Liver (tissue), 8 donors: ENCODE measurements at regions not wholly inside any gene's neighbourhood (a gene's known extent, or its start where the extent isn't known, plus 50 kb on each side); places are given as distances from the start of the nearest gene placed in this dataset.

ENCODE experiments used
- DNase-seq: peaks from one replicate; pipeline ENCODE4 v3.0.0-alpha.2; 2017; ENCODE audit warnings: low spot score
- H3K27ac ChIP-seq, 2 donors: one replicate each; pipeline ENCODE4 v1.7.0; 2013; ENCODE audit warnings: inconsistent platforms in 2 of 2, low read length in 2 of 2, control low read depth in 1 of 2, low read depth in 1 of 2, mild to moderate bottlenecking in 1 of 2
- H3K27me3 ChIP-seq, 4 donors: one replicate each; pipeline versions ENCODE4 v1.6.1 to v1.7.0; 2013; ENCODE audit warnings: low read length in 3 of 4, inconsistent platforms in 1 of 4, mild to moderate bottlenecking in 1 of 4, moderate library complexity in 1 of 4; ENCODE audit not compliant: control insufficient read depth in 4 of 4, insufficient read depth in 4 of 4
- H3K36me3 ChIP-seq, 4 donors: one replicate each; pipeline versions ENCODE4 v1.6.1 to v1.7.0; 2013; ENCODE audit warnings: low read length in 3 of 4, mild to moderate bottlenecking in 3 of 4, low read depth in 1 of 4, moderate library complexity in 1 of 4; ENCODE audit not compliant: control insufficient read depth in 4 of 4, insufficient read depth in 3 of 4
- H3K4me1 ChIP-seq, 4 donors: one replicate each; pipeline versions ENCODE4 v1.6.1 to v1.7.0; 2013; ENCODE audit warnings: low read length in 3 of 4, mild to moderate bottlenecking in 3 of 4, moderate library complexity in 1 of 4; ENCODE audit not compliant: control insufficient read depth in 4 of 4, insufficient read depth in 4 of 4
- H3K4me3 ChIP-seq, 3 donors: one replicate each; pipeline versions ENCODE4 v1.6.1 to v1.7.0; 2013; ENCODE audit warnings: low read length in 3 of 3, control low read depth in 1 of 3, low read depth in 1 of 3, mild to moderate bottlenecking in 1 of 3
- H3K9ac ChIP-seq, 2 donors: one replicate each; pipeline ENCODE4 v1.7.0; 2013; ENCODE audit warnings: low read length in 2 of 2, mild to moderate bottlenecking in 2 of 2, moderate library complexity in 2 of 2, control low read depth in 1 of 2, low read depth in 1 of 2
- H3K9me3 ChIP-seq, 4 donors: one replicate each; pipeline versions ENCODE4 v1.6.1 to v1.7.0; 2013; ENCODE audit warnings: low read length in 3 of 4; ENCODE audit not compliant: control insufficient read depth in 4 of 4
- EGR1 ChIP-seq, 2 donors: IDR thresholded peaks; 2 replicates each; pipeline ENCODE4 v1.6.1; 2016 to 2018; ENCODE audit warnings: antibody characterized with exemption in 2 of 2, low read depth in 2 of 2
- FOXA1 ChIP-seq: IDR thresholded peaks from 2 replicates; pipeline ENCODE4 v1.6.1; 2016; ENCODE audit warnings: antibody characterized with exemption
- FOXA2 ChIP-seq: IDR thresholded peaks from 2 replicates; pipeline ENCODE4 v1.6.1; 2016; ENCODE audit warnings: antibody characterized with exemption
- GABPA ChIP-seq, 2 donors: IDR thresholded peaks in 1 of 2; conservative IDR thresholded peaks in 1 of 2; 2 replicates each; pipeline ENCODE4 v1.6.1; 2016; ENCODE audit warnings: antibody characterized with exemption in 2 of 2, mild to moderate bottlenecking in 1 of 2, moderate library complexity in 1 of 2
- HNF4A ChIP-seq, 2 donors: conservative IDR thresholded peaks; 2 replicates each; pipeline ENCODE4 v1.6.1; 2016; ENCODE audit warnings: antibody characterized with exemption in 2 of 2, mild to moderate bottlenecking in 2 of 2
- HNF4G ChIP-seq: IDR thresholded peaks from 2 replicates; pipeline ENCODE4 v1.6.1; 2016; ENCODE audit warnings: antibody characterized with exemption
- JUND ChIP-seq, 2 donors: IDR thresholded peaks; 2 replicates each; pipeline ENCODE4 v1.6.1; 2016; ENCODE audit warnings: antibody characterized with exemption in 2 of 2
- NR2F2 ChIP-seq: IDR thresholded peaks from 2 replicates; pipeline ENCODE4 v1.6.1; 2016; ENCODE audit warnings: antibody characterized with exemption
- RAD21 ChIP-seq, 2 donors: IDR thresholded peaks; 2 replicates each; pipeline ENCODE4 v1.6.1; 2016; ENCODE audit warnings: antibody characterized with exemption in 2 of 2, mild to moderate bottlenecking in 2 of 2
- RXRA ChIP-seq, 2 donors: IDR thresholded peaks; 2 replicates each; pipeline ENCODE4 v1.6.1; 2017 to 2018; ENCODE audit warnings: antibody characterized with exemption in 2 of 2, mild to moderate bottlenecking in 1 of 2
- SP1 ChIP-seq: IDR thresholded peaks from 2 replicates; pipeline ENCODE4 v1.6.1; 2018; ENCODE audit warnings: antibody characterized with exemption, mild to moderate bottlenecking
- TAF1 ChIP-seq: conservative IDR thresholded peaks from 2 replicates; pipeline ENCODE4 v1.6.1; 2016; ENCODE audit warnings: antibody characterized with exemption, mild to moderate bottlenecking
- YY1 ChIP-seq: IDR thresholded peaks from 2 replicates; pipeline ENCODE4 v1.6.1; 2016; ENCODE audit warnings: antibody characterized with exemption, mild to moderate bottlenecking
- WGBS: extraction: QIAGEN DNeasy Blood & Tissue Kit; methylation state at CpG from one replicate; pipeline ENCODE4 v1.1.7; 2013; 5-methylcytosine and 5-hydroxymethylcytosine counted together
- TF ChIP-seq, protein P1 (sequence below): IDR thresholded peaks from 2 replicates; pipeline ENCODE4 v1.6.1; 2016; ENCODE audit warnings: antibody characterized with exemption, mild to moderate bottlenecking
- TF ChIP-seq, protein P2 (sequence below): IDR thresholded peaks from 2 replicates; pipeline ENCODE4 v1.6.1; 2016; ENCODE audit warnings: antibody characterized with exemption
- TF ChIP-seq, protein P3 (sequence below): IDR thresholded peaks from 2 replicates; pipeline ENCODE4 v1.6.1; 2016; ENCODE audit warnings: antibody characterized with exemption
- TF ChIP-seq, protein P4 (sequence below): fragments of 150-350 bp; IDR thresholded peaks from 2 replicates; pipeline ENCODE4 v1.5.1; 2017; ENCODE audit warnings: improper control_type of control experiment, low read depth, low read length; ENCODE audit not compliant: missing input control
- TF ChIP-seq, protein P5 (sequence below): IDR thresholded peaks from 2 replicates; pipeline ENCODE4 v1.6.1; 2016; ENCODE audit warnings: antibody characterized with exemption
- donor health status: healthy.
- donor health status: healthy.
- donor health status: healthy.
- donor health status: healthy.
- donor health status: healthy.

DNA sequence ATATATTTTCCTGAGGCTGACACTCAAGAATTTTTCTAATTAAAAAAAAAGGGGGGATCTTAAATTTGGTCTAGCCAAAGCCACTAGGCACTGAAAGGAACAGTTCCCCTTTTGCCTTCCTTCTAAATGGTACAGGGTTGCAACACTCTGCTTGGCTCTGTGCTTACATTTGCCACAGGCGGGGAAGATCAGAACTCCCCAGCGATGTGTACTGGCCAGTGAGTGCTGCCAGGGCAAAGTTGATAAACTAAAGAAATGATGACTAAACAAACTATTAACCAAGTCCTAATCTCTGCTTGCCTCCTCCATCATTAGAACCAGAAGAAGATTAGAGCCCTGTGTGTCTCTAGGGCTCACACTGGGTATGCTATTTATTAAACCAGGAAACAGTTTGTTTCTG is 75.3 kb upstream of the SCEL start:
- no peak overlapping the region for H3K4me3 ChIP-seq
- TF ChIP-seq HNF4G (peak; percentile 25), RAD21 (IDR thresholded peaks at IDR 0.05) (peak; percentile 48 to 56), HNF4A (conservative IDR thresholded peaks at IDR 0.05) (peak; percentile 60), TAF1 (no peak), JUND (IDR thresholded peaks at IDR 0.05) (peak in 1 of 2 donors; percentile 59), EGR1 (IDR thresholded peaks at IDR 0.05; ENCODE audit: low read depth in 2 of 2) (no peak), NR2F2 (no peak), FOXA1 (peak; percentile 56), RXRA (IDR thresholded peaks at IDR 0.05) (peak; percentile 28 to 64), YY1 (peak; percentile 56), GABPA (IDR thresholded peaks at IDR 0.05 in 1 of 2, conservative IDR thresholded peaks at IDR 0.05 in 1 of 2) (no peak), FOXA2 (peak; percentile 46), SP1 (peak; percentile 44)
- TF ChIP-seq, protein P1, sequence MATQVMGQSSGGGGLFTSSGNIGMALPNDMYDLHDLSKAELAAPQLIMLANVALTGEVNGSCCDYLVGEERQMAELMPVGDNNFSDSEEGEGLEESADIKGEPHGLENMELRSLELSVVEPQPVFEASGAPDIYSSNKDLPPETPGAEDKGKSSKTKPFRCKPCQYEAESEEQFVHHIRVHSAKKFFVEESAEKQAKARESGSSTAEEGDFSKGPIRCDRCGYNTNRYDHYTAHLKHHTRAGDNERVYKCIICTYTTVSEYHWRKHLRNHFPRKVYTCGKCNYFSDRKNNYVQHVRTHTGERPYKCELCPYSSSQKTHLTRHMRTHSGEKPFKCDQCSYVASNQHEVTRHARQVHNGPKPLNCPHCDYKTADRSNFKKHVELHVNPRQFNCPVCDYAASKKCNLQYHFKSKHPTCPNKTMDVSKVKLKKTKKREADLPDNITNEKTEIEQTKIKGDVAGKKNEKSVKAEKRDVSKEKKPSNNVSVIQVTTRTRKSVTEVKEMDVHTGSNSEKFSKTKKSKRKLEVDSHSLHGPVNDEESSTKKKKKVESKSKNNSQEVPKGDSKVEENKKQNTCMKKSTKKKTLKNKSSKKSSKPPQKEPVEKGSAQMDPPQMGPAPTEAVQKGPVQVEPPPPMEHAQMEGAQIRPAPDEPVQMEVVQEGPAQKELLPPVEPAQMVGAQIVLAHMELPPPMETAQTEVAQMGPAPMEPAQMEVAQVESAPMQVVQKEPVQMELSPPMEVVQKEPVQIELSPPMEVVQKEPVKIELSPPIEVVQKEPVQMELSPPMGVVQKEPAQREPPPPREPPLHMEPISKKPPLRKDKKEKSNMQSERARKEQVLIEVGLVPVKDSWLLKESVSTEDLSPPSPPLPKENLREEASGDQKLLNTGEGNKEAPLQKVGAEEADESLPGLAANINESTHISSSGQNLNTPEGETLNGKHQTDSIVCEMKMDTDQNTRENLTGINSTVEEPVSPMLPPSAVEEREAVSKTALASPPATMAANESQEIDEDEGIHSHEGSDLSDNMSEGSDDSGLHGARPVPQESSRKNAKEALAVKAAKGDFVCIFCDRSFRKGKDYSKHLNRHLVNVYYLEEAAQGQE = peak; percentile 42
- TF ChIP-seq, protein P2, sequence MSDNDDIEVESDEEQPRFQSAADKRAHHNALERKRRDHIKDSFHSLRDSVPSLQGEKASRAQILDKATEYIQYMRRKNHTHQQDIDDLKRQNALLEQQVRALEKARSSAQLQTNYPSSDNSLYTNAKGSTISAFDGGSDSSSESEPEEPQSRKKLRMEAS = no peak
- TF ChIP-seq, protein P3, sequence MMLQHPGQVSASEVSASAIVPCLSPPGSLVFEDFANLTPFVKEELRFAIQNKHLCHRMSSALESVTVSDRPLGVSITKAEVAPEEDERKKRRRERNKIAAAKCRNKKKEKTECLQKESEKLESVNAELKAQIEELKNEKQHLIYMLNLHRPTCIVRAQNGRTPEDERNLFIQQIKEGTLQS = peak; percentile 31
- TF ChIP-seq, protein P4, sequence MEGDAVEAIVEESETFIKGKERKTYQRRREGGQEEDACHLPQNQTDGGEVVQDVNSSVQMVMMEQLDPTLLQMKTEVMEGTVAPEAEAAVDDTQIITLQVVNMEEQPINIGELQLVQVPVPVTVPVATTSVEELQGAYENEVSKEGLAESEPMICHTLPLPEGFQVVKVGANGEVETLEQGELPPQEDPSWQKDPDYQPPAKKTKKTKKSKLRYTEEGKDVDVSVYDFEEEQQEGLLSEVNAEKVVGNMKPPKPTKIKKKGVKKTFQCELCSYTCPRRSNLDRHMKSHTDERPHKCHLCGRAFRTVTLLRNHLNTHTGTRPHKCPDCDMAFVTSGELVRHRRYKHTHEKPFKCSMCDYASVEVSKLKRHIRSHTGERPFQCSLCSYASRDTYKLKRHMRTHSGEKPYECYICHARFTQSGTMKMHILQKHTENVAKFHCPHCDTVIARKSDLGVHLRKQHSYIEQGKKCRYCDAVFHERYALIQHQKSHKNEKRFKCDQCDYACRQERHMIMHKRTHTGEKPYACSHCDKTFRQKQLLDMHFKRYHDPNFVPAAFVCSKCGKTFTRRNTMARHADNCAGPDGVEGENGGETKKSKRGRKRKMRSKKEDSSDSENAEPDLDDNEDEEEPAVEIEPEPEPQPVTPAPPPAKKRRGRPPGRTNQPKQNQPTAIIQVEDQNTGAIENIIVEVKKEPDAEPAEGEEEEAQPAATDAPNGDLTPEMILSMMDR = no peak
- TF ChIP-seq, protein P5, sequence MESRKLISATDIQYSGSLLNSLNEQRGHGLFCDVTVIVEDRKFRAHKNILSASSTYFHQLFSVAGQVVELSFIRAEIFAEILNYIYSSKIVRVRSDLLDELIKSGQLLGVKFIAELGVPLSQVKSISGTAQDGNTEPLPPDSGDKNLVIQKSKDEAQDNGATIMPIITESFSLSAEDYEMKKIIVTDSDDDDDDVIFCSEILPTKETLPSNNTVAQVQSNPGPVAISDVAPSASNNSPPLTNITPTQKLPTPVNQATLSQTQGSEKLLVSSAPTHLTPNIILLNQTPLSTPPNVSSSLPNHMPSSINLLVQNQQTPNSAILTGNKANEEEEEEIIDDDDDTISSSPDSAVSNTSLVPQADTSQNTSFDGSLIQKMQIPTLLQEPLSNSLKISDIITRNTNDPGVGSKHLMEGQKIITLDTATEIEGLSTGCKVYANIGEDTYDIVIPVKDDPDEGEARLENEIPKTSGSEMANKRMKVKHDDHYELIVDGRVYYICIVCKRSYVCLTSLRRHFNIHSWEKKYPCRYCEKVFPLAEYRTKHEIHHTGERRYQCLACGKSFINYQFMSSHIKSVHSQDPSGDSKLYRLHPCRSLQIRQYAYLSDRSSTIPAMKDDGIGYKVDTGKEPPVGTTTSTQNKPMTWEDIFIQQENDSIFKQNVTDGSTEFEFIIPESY = no peak
- peaks cover 0 to 11% (median 7%) of the 10 kb centered on the region in 4 donors for H3K4me1 ChIP-seq
- no peak overlapping the region for H3K27ac ChIP-seq
- H3K27me3 ChIP-seq = no peaks in the 10 kb centered on the region
- no peaks in the 10 kb centered on the region for H3K36me3 ChIP-seq
- no peaks in the 10 kb centered on the region for H3K9me3 ChIP-seq
- no peak overlapping the region for H3K9ac ChIP-seq
- DNase-seq = no peak
- WGBS = 15% methylated on average over 2 of the region's 2 CpGs
